HPDE6-E6E7 (cell line): ENCODE measurements at regions not wholly inside any gene's neighbourhood (a gene's known extent, or its start where the extent isn't known, plus 50 kb on each side); places are given as distances from the start of the nearest gene placed in this dataset.
"Not testable (repeated sequence)": the region's sequence is repeated elsewhere in the genome, so short reads cannot be mapped to it uniquely, and the experiment has no call there.

Source experiments
- DNase-seq: peaks from one replicate; pipeline ENCODE4 v3.0.0; 2011; ENCODE audit warnings: missing footprints; ENCODE audit errors: extremely low spot score

- DNase-seq: not testable (repeated sequence)
Observed at GRCh38 chr16:18263046-18263445, 73.5 kb downstream of the NPIPA8 start.

- not testable (repeated sequence) for DNase-seq
Observed at GRCh38 chr16:18261848-18262247, 74.7 kb downstream of the NPIPA8 start.

GRCh38 chr16:18259496-18260176 is 76.9 kb downstream of the NPIPA8 start:
- not testable (repeated sequence) for DNase-seq

- DNase-seq: not testable (repeated sequence)
Observed at GRCh38 chr16:18252943-18253342, 83.6 kb downstream of the NPIPA8 start.

- DNase-seq: not testable (repeated sequence)
Observed at GRCh38 chr16:18230505-18230904, 106.0 kb downstream of the NPIPA8 start.

- not testable (repeated sequence) for DNase-seq
Observed at GRCh38 chr16:18222054-18223009, 114.2 kb downstream of the NPIPA8 start.

GRCh38 chr16:18217741-18218140 is 118.8 kb downstream of the NPIPA8 start:
- DNase-seq: not testable (repeated sequence)

- DNase-seq: not testable (repeated sequence)
Observed at GRCh38 chr16:18216814-18217213, 119.7 kb downstream of the NPIPA8 start.

- not testable (repeated sequence) for DNase-seq
Observed at GRCh38 chr16:18213810-18214209, 122.7 kb downstream of the NPIPA8 start.

GRCh38 chr16:18211505-18211904 is 125.0 kb downstream of the NPIPA8 start:
- not testable (repeated sequence) for DNase-seq

GRCh38 chr16:18204786-18205185 is 131.8 kb downstream of the NPIPA8 start:
- DNase-seq: not testable (repeated sequence)

- not testable (repeated sequence) for DNase-seq
Observed at GRCh38 chr16:18204309-18204708, 132.2 kb downstream of the NPIPA8 start.

- not testable (repeated sequence) for DNase-seq
Observed at GRCh38 chr16:18201511-18201910, 135.0 kb downstream of the NPIPA8 start.

GRCh38 chr16:18192389-18192788 is 144.1 kb downstream of the NPIPA8 start:
- DNase-seq: not testable (repeated sequence)

GRCh38 chr16:18190179-18190578 is 146.4 kb downstream of the NPIPA8 start:
- not testable (repeated sequence) for DNase-seq

GRCh38 chr16:18184755-18185154 is 151.8 kb downstream of the NPIPA8 start:
- DNase-seq: not testable (repeated sequence)

- DNase-seq: not testable (repeated sequence)
Observed at GRCh38 chr16:18181028-18181427, 155.5 kb downstream of the NPIPA8 start.

- not testable (repeated sequence) for DNase-seq
Observed at GRCh38 chr16:18173945-18174497, 162.5 kb downstream of the NPIPA8 start.

- not testable (repeated sequence) for DNase-seq
Observed at GRCh38 chr16:18162293-18162692, 174.2 kb downstream of the NPIPA8 start.

- DNase-seq: not testable (repeated sequence)
Observed at GRCh38 chr16:18161224-18161623, 175.3 kb downstream of the NPIPA8 start.

GRCh38 chr16:18159185-18159584 is 177.4 kb downstream of the NPIPA8 start:
- DNase-seq: not testable (repeated sequence)

- DNase-seq: not testable (repeated sequence)
Observed at GRCh38 chr16:18157854-18158253, 178.7 kb downstream of the NPIPA8 start.
